Thoracic aorta (tissue), 2 donors: ENCODE measurements at regions not wholly inside any gene's neighbourhood (a gene's known extent, or its start where the extent isn't known, plus 50 kb on each side); places are given as distances from the start of the nearest gene placed in this dataset.

Experiments used
- ATAC-seq: fragments of 150-250 bp; one replicate; pipeline ENCODE4 v1.8.0; 2017; ENCODE audit warnings: low read depth; ENCODE audit not compliant: insufficient number of reproducible peaks, low FRiP score
- DNase-seq: peaks from one replicate; pipeline ENCODE4 v3.0.0-alpha.2; 2020; ENCODE audit warnings: low spot score
- H3K27ac ChIP-seq, 2 donors: fragments of 200-600 bp; sonication (generic); 1 replicate in 1 of 2; 2 replicates in 1 of 2; pipeline ENCODE4 v1.5.1; 2016; ENCODE audit warnings: mild to moderate bottlenecking in 2 of 2, moderate library complexity in 2 of 2
- H3K27me3 ChIP-seq: fragments of 200-600 bp; sonication (generic); replicated peaks from 2 replicates; pipeline ENCODE4 v1.6.0; 2016; ENCODE audit warnings: mild to moderate bottlenecking; ENCODE audit not compliant: insufficient read depth
- H3K36me3 ChIP-seq: fragments of 200-600 bp; sonication (generic); one replicate; pipeline ENCODE4 v1.5.1; 2016
- H3K4me1 ChIP-seq, 2 donors: fragments of 200-600 bp; sonication (generic); 1 replicate in 1 of 2; 2 replicates in 1 of 2; pipeline versions ENCODE4 v1.5.1 to v1.6.0; 2016; ENCODE audit warnings: low read depth in 2 of 2, mild to moderate bottlenecking in 1 of 2; ENCODE audit not compliant: control insufficient read depth in 1 of 2
- H3K4me3 ChIP-seq: fragments of 200-600 bp; sonication (generic); 2 replicates; pipeline ENCODE4 v1.5.1; 2016; ENCODE audit warnings: mild to moderate bottlenecking
- H3K9me3 ChIP-seq: fragments of 200-600 bp; sonication (generic); 2 replicates; pipeline ENCODE4 v1.5.1; 2016
- TF ChIP-seq, protein P1 (sequence below): fragments of 200-600 bp; sonication (generic); IDR thresholded peaks from one replicate; pipeline ENCODE4 v1.5.1; 2019; ENCODE audit warnings: antibody characterized with exemption

DNA sequence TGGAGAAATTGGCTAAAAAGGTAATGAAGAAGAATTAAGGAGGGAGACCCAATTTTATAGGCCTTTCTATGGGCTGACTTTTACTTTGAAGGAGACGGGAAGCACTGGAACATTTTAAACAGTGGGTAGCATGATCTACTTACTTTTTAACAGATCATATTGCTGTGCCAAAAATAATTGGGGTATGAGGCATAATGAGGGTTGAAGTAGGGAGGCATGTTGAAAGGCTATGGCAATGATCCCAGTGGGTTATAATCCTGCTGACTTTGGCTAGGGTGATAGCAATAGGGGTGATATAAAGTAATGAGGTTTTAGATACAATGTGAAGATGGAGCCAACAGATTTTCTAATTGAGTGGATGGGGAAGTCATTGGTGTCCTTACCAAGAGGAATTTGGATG, 73.2 kb downstream of the GPR37 start:
- DNase-seq, result no peak
- Histone ChIP-seq H3K4me3 (no peak overlapping the region), H3K27ac (no peak overlapping the region), H3K4me1 (no peaks in the 10 kb centered on the region), H3K36me3 (no peaks in the 10 kb centered on the region), H3K27me3 (no peaks in the 10 kb centered on the region), H3K9me3 (no peaks in the 10 kb centered on the region)
- ATAC-seq, result no peak
- TF ChIP-seq, protein P1, sequence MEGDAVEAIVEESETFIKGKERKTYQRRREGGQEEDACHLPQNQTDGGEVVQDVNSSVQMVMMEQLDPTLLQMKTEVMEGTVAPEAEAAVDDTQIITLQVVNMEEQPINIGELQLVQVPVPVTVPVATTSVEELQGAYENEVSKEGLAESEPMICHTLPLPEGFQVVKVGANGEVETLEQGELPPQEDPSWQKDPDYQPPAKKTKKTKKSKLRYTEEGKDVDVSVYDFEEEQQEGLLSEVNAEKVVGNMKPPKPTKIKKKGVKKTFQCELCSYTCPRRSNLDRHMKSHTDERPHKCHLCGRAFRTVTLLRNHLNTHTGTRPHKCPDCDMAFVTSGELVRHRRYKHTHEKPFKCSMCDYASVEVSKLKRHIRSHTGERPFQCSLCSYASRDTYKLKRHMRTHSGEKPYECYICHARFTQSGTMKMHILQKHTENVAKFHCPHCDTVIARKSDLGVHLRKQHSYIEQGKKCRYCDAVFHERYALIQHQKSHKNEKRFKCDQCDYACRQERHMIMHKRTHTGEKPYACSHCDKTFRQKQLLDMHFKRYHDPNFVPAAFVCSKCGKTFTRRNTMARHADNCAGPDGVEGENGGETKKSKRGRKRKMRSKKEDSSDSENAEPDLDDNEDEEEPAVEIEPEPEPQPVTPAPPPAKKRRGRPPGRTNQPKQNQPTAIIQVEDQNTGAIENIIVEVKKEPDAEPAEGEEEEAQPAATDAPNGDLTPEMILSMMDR, result no peak

DNA sequence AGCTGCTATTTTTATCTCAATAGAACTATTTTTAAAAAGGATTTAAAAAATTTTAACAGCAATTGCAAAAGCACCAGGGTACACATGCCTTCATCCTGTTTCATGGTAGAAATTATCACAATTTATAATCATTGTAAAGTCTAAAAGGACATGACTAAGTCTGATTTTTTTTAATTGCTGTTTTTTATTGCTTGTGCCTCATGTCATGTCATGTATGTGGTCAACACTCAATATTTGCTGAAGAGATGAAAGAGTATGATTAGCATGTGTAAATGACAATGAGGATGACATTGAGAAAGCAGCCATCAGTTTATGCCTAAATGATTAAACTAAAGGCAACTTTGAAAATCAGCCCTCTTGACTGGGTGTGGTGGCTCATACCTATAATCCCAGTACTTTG, 74.8 kb downstream of the GPR37 start:
- TF ChIP-seq, protein P1, result no peak
- H3K27ac ChIP-seq, result no peak overlapping the region
- H3K36me3 ChIP-seq, result no peaks in the 10 kb centered on the region
- peaks cover 0 to 5% of the 10 kb centered on the region in 2 donors for H3K4me1 ChIP-seq
- H3K27me3 ChIP-seq, result no peaks in the 10 kb centered on the region
- H3K9me3 ChIP-seq, result no peaks in the 10 kb centered on the region
- ATAC-seq (no peak), DNase-seq (no peak)
- H3K4me3 ChIP-seq, result no peak overlapping the region

DNA sequence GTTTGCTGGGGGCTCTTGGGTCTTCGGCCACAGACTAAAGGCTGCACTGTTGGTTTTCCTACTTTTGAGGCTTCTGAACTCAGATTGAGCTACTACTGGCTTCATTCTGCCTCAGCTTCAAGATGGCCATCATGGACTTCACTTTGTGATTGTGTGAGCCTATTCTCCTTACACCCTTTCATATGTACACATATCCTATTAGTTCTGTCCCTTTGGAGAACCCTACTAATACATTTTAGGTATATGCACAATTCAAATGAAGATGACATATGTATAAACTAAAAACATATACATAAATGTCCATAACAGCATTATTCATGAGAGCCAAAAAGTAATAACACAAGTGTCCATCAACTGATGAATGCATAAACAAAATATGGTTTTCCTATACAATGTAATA, 75.7 kb downstream of the GPR37 start:
- Histone ChIP-seq H3K27ac (no peak overlapping the region), H3K4me3 (no peak overlapping the region), H3K4me1 (peaks cover 0 to 5% of the 10 kb centered on the region in 2 donors), H3K36me3 (no peaks in the 10 kb centered on the region), H3K9me3 (no peaks in the 10 kb centered on the region), H3K27me3 (no peaks in the 10 kb centered on the region)
- TF ChIP-seq, protein P1, result no peak
- ATAC-seq, result no peak
- no peak for DNase-seq

DNA sequence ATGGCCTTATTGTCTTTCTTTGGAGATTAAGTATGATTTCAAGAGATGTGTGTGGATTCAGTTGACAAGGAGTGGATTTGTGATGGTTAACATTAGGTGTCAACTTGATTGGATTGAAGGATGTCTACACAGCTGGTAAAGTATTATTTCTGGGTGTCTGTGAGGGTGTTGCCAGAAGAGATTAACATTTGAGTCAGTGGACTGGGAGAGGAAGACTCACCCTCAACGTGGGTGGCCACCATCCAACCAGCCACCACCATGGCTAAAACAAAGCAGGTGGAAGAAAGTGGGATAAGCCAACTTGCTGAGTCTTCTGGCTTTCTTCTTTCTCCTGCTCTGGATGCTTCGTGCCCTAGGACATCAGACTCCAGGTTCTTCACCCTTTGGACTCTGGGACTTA, 76.1 kb downstream of the GPR37 start:
- no peak for ATAC-seq
- TF ChIP-seq, protein P1, result no peak
- Histone ChIP-seq H3K4me3 (no peak overlapping the region), H3K4me1 (peaks cover 0 to 5% of the 10 kb centered on the region in 2 donors), H3K27me3 (no peaks in the 10 kb centered on the region), H3K36me3 (no peaks in the 10 kb centered on the region), H3K27ac (no peak overlapping the region), H3K9me3 (no peaks in the 10 kb centered on the region)
- no peak for DNase-seq

DNA sequence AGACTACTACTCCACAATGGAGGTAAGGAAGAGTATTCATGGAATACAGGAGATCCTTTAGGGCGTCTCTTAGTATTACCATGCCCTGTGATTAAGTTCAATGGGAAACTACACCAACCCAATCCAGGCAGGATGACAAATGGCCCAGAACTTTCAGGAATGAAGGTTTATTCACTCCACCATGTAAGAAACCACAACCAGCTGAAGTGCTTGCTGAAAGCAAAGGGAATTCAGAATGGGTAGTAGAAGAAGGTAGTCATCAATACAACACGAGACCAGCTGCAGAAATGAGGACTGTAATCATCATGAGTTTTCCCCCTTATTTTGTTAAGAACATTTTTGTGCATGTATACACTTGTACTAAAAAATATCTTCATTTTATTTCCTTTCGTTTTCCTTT, 76.6 kb downstream of the GPR37 start:
- TF ChIP-seq, protein P1, result no peak
- Histone ChIP-seq H3K4me3 (no peak overlapping the region), H3K9me3 (no peaks in the 10 kb centered on the region), H3K27ac (no peak overlapping the region), H3K36me3 (no peaks in the 10 kb centered on the region), H3K27me3 (no peaks in the 10 kb centered on the region), H3K4me1 (peaks cover 0 to 5% of the 10 kb centered on the region in 2 donors)
- no peak for ATAC-seq
- no peak for DNase-seq
